Esophagus muscularis mucosa (tissue), 4 donors: ENCODE measurements at regions not wholly inside any gene's neighbourhood (a gene's known extent, or its start where the extent isn't known, plus 50 kb on each side); places are given as distances from the start of the nearest gene placed in this dataset.

ENCODE experiments used
- CTCF ChIP-seq, 3 experiments: fragments of 200-600 bp in 2 of 3; fragments of 450-650 bp in 1 of 3; sonication (generic) in 2 of 3; IDR thresholded peaks; one replicate each; pipeline ENCODE4 v1.5.1; 2017 to 2019; ENCODE audit warnings: antibody characterized with exemption in 3 of 3, mild to moderate bottlenecking in 2 of 3, moderate library complexity in 1 of 3
- EP300 ChIP-seq: sonication (generic); formaldehyde crosslinking; IDR thresholded peaks from one replicate; pipeline ENCODE4 v1.6.1; 2017; ENCODE audit warnings: antibody characterized with exemption
- POLR2A ChIP-seq: fragments of 450-650 bp; IDR thresholded peaks from one replicate; pipeline ENCODE4 v1.6.1; 2017; ENCODE audit warnings: antibody characterized with exemption, moderate library complexity, mild to moderate bottlenecking, low read depth
- POLR2AphosphoS5 ChIP-seq, 2 donors: sonication (generic); formaldehyde crosslinking; IDR thresholded peaks; one replicate each; pipeline ENCODE4 v1.6.1; 2017; ENCODE audit warnings: antibody characterized with exemption in 2 of 2

GRCh38 chr17:65371702-65372101 is 189.7 kb downstream of the AXIN2 start:
- TF ChIP-seq POLR2AphosphoS5 (IDR thresholded peaks at IDR 0.05) (no peak), POLR2A (no peak), CTCF (IDR thresholded peaks at IDR 0.05) (no peak), EP300 (no peak)
